ENCODE measurements at regions not wholly inside any gene's neighbourhood (a gene's known extent, or its start where the extent isn't known, plus 50 kb on each side); places are given as distances from the start of the nearest gene placed in this dataset.
"Not testable (repeated sequence)": the region's sequence is repeated elsewhere in the genome, so short reads cannot be mapped to it uniquely, and the experiment has no call there.

DNA sequence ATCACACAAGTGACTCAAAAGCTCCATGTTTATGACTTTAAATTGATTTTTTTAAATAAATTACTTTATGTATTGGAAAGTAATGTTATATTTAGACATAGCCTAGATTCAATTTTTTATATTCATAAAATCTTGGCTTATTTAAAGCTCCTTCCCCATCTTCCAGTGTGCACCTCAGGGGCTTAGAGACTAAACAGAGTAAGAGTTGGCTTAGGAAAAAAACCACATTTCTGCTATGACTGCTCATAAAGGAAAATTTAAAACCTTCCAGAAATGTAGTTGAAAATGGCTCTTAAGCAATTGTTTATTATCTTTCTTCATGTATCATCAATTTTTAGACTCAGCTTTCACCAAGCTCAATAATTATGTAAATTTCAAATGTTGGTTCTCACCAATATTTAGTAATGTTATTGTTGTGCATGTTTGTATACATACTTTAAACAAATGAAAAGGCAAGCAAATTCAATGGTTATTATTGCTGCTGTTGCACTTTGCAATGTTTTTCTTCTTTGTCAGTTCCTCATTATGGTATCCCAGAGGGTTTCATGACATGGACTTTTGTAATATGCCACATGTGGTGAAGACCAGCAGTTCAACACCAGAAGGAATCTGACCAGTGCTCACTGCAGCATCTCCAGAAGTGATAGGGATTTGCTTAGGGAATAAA is 700.1 kb upstream of the ANKRD30A start:
- no peak for TF ChIP-seq CTCF (conservative IDR thresholded peaks at IDR 0.05)
- no peak for DNase-seq (ENCODE audit: extremely low spot score, unreplicated experiment)
- Mint-ChIP-seq H3K27me3 (no peaks in the 10 kb centered on the region), H3K27ac (no peak overlapping the region), H3K4me3 (no peak overlapping the region), H3K9me3 (no peaks in the 10 kb centered on the region), H3K4me1 (ENCODE audit: unreplicated experiment) (peaks cover 6% of the 10 kb centered on the region), H3K36me3 (no peaks in the 10 kb centered on the region)

- DNase-seq (ENCODE audit: extremely low spot score, unreplicated experiment): no peak
- H3K27ac Mint-ChIP-seq: no peak overlapping the region
- H3K4me1 Mint-ChIP-seq (ENCODE audit: unreplicated experiment): peaks cover 6% of the 10 kb centered on the region
- no peaks in the 10 kb centered on the region for H3K9me3 Mint-ChIP-seq
- no peak overlapping the region for H3K4me3 Mint-ChIP-seq
- H3K27me3 Mint-ChIP-seq: no peaks in the 10 kb centered on the region
- H3K36me3 Mint-ChIP-seq: no peaks in the 10 kb centered on the region
- TF ChIP-seq CTCF (conservative IDR thresholded peaks at IDR 0.05): no peak
Measured at GRCh38 chr10:36424502-36424901, 700.9 kb upstream of the ANKRD30A start.

DNA sequence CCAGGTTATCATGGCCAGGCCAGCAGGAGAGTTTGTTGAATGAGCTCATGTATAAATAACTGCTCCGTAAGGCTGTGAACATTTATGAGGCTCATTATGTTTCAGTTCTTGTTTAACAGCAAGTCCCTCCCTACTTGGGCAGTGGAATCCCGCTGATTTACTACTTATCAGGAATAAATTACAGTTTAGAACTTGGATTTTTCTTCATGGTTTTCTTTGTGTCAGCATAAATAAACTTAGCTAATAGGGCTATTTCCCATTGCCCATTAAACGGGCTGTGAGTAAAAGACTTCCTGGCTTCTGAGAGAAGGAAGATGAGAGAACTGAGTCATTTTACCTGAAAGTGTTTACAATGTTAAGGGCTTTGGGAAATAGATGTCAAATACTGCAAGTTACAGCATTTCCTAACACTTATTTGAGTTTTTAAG is 701.6 kb upstream of the ANKRD30A start:
- H3K4me3 Mint-ChIP-seq: no peak overlapping the region
- no peak for TF ChIP-seq CTCF (conservative IDR thresholded peaks at IDR 0.05)
- no peaks in the 10 kb centered on the region for H3K36me3 Mint-ChIP-seq
- H3K27ac Mint-ChIP-seq: no peak overlapping the region
- no peaks in the 10 kb centered on the region for H3K9me3 Mint-ChIP-seq
- no peak for DNase-seq (ENCODE audit: extremely low spot score, unreplicated experiment)
- peaks cover 6% of the 10 kb centered on the region for H3K4me1 Mint-ChIP-seq (ENCODE audit: unreplicated experiment)
- H3K27me3 Mint-ChIP-seq: no peaks in the 10 kb centered on the region

DNA sequence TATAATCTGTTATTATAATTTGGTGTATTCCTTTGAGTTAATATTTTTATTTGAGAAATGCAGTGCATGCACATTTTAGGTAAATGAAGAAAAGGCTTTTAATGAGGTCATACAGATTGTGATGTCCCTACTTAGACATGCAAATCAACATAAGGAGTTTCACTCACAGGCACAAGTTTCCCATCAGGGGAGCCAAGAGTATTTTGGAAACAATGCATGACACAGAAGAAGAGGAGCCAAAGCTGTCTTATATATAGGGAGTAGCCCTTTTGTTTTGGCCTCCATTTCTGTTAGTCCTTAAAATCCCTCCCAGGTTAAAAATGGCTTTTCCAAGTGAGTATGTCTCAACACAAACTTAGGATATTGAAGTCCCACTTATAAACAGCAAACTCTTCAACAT is 703.4 kb upstream of the ANKRD30A start:
- H3K27me3 Mint-ChIP-seq: no peaks in the 10 kb centered on the region
- H3K4me3 Mint-ChIP-seq: no peak overlapping the region
- no peaks in the 10 kb centered on the region for H3K36me3 Mint-ChIP-seq
- no peak for TF ChIP-seq CTCF (conservative IDR thresholded peaks at IDR 0.05)
- H3K9me3 Mint-ChIP-seq: no peaks in the 10 kb centered on the region
- H3K4me1 Mint-ChIP-seq (ENCODE audit: unreplicated experiment): peaks cover 6% of the 10 kb centered on the region
- DNase-seq (ENCODE audit: extremely low spot score, unreplicated experiment): no peak
- H3K27ac Mint-ChIP-seq: no peak overlapping the region

- no peak for TF ChIP-seq CTCF (conservative IDR thresholded peaks at IDR 0.05)
- Mint-ChIP-seq H3K36me3 (peaks cover 7% of the 10 kb centered on the region), H3K4me1 (ENCODE audit: unreplicated experiment) (no peaks in the 10 kb centered on the region), H3K9me3 (peaks cover 8% of the 10 kb centered on the region), H3K27ac (no peak overlapping the region), H3K27me3 (no peaks in the 10 kb centered on the region), H3K4me3 (no peak overlapping the region)
- DNase-seq (ENCODE audit: extremely low spot score, unreplicated experiment): no peak
Measured at GRCh38 chr10:36416513-36416912, 708.9 kb upstream of the ANKRD30A start.

DNA sequence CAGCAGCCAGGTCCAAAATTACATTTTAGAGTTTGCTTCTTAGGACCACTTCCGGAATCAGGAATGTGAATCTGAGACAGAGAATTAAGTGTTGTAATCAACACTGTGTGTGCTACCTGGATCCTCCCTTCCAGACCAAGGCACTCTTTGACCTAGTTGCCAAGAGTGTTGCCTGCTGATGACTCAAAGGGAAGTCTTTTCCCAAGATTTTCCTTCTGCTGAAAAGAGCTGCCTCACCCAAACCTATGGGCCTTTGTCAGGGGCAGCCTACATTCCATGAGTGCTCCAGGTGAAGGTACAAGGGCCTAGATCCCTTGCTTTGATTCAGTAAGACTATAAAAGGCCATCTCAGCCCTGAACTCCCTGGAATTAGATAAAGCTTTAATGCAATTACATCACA is 712.5 kb upstream of the ANKRD30A start:
- H3K9me3 Mint-ChIP-seq: peaks cover 8% of the 10 kb centered on the region
- no peak for TF ChIP-seq CTCF (conservative IDR thresholded peaks at IDR 0.05)
- no peaks in the 10 kb centered on the region for H3K27me3 Mint-ChIP-seq
- H3K27ac Mint-ChIP-seq: no peak overlapping the region
- no peaks in the 10 kb centered on the region for H3K4me1 Mint-ChIP-seq (ENCODE audit: unreplicated experiment)
- no peak overlapping the region for H3K4me3 Mint-ChIP-seq
- no peak for DNase-seq (ENCODE audit: extremely low spot score, unreplicated experiment)
- H3K36me3 Mint-ChIP-seq: peaks cover 7% of the 10 kb centered on the region

GRCh38 chr10:36400238-36400637 is 725.2 kb upstream of the ANKRD30A start:
- H3K36me3 Mint-ChIP-seq; H3K27me3 Mint-ChIP-seq; H3K27ac Mint-ChIP-seq; H3K4me1 Mint-ChIP-seq (ENCODE audit: unreplicated experiment); DNase-seq (ENCODE audit: extremely low spot score, unreplicated experiment); H3K4me3 Mint-ChIP-seq; H3K9me3 Mint-ChIP-seq: not testable (repeated sequence)

Data from type B pancreatic cell (in vitro differentiated cells).